Left lung (tissue), 4 donors: ENCODE measurements at regions not wholly inside any gene's neighbourhood (a gene's known extent, or its start where the extent isn't known, plus 50 kb on each side); places are given as distances from the start of the nearest gene placed in this dataset.
"Not testable (repeated sequence)": the region's sequence is repeated elsewhere in the genome, so short reads cannot be mapped to it uniquely, and the experiment has no call there.

Experiments used
- ATAC-seq: fragments of 200-7000 bp; cut with Tn5 transposase; one replicate; pipeline ENCODE4 v1.9.1; 2020; ENCODE audit warnings: moderate library complexity
- DNase-seq, 4 donors: peaks; one replicate each; pipeline ENCODE4 v3.0.0-alpha.2; 2013 to 2020
- H3K27ac ChIP-seq, 2 donors: fragments of 200-600 bp; sonication (generic) in 1 of 2; one replicate each; pipeline versions ENCODE4 v1.5.0 to v1.8.0; 2020 to 2021
- H3K27me3 ChIP-seq, 2 donors: fragments of 200-600 bp; sonication (generic) in 1 of 2; one replicate each; pipeline versions ENCODE4 v1.5.0 to v1.8.0; 2020 to 2021
- H3K36me3 ChIP-seq, 2 donors: fragments of 200-600 bp; sonication (generic) in 1 of 2; one replicate each; pipeline versions ENCODE4 v1.5.0 to v1.8.0; 2020 to 2021
- H3K4me1 ChIP-seq, 2 donors: fragments of 200-600 bp; one replicate each; pipeline ENCODE4 v1.8.0; 2021
- H3K4me3 ChIP-seq, 2 donors: fragments of 200-600 bp; sonication (generic) in 1 of 2; one replicate each; pipeline versions ENCODE4 v1.5.0 to v1.8.0; 2020 to 2021; ENCODE audit warnings: mild to moderate bottlenecking in 1 of 2
- H3K9me3 ChIP-seq, 2 donors: fragments of 200-600 bp; sonication (generic) in 1 of 2; one replicate each; pipeline versions ENCODE4 v1.5.0 to v1.8.0; 2020 to 2021
- CTCF ChIP-seq, 2 donors: fragments of 200-600 bp; sonication (generic) in 1 of 2; IDR thresholded peaks; one replicate each; pipeline versions ENCODE4 v1.5.0 to v1.8.0; 2021; ENCODE audit warnings: antibody characterized with exemption in 2 of 2
- intact Hi-C, 2 donors: fragments of 100-400 bp; cut with DNase I; formaldehyde crosslinking; loops; one replicate each; pipeline versions ENCODE4 v1.11.2 to v1.14.2; 2022
- donor health status: DM: no; HTN: yes; CAD: no.
- donor health status: DM: no; HTN: no; CAD: no.

GRCh38 chr4:103499094-103499493 is 220.7 kb downstream of the TACR3 start:
- no peaks in the 10 kb centered on the region for H3K27me3 ChIP-seq
- no peak overlapping the region for H3K4me3 ChIP-seq
- ATAC-seq, result no peak
- H3K9me3 ChIP-seq, result no peaks in the 10 kb centered on the region
- intact Hi-C loops, result no loop called here
- no peaks in the 10 kb centered on the region for H3K36me3 ChIP-seq
- H3K4me1 ChIP-seq, result no peaks in the 10 kb centered on the region
- H3K27ac ChIP-seq, result no peak overlapping the region
- TF ChIP-seq CTCF (IDR thresholded peaks at IDR 0.05), result no peak
- DNase-seq, result no peak

GRCh38 chr4:103498161-103499070 is 221.4 kb downstream of the TACR3 start:
- H3K27me3 ChIP-seq, result no peaks in the 10 kb centered on the region
- H3K27ac ChIP-seq, result no peak overlapping the region
- no peak for TF ChIP-seq CTCF (IDR thresholded peaks at IDR 0.05)
- no peak for ATAC-seq
- H3K9me3 ChIP-seq, result no peaks in the 10 kb centered on the region
- H3K4me1 ChIP-seq, result no peaks in the 10 kb centered on the region
- H3K4me3 ChIP-seq, result no peak overlapping the region
- DNase-seq, result no peak
- H3K36me3 ChIP-seq, result no peaks in the 10 kb centered on the region
- intact Hi-C loops, result no loop called here

DNA sequence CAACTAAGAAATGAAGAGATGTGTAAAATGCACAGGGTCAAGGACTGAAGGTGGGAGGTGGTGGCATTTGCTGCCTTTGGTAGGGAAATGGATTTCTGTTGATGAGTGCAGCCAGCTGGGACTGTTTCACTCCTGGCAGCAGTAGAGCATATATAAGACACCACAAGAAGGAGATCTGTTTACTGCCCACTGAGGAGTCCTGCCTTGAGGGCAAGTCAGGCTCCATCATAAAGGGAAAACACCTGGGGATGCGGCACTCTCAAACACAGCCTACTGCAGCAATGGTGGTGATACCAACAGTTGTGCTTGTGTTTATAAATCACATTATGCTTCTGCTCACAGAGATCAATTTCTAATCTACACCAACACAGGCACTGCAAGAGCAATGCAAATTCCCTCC is 222.1 kb downstream of the TACR3 start:
- Histone ChIP-seq H3K9me3 (peaks cover 0 to under 1% of the 10 kb centered on the region in 2 donors), H3K27ac (no peak overlapping the region), H3K4me3 (no peak overlapping the region), H3K36me3 (no peaks in the 10 kb centered on the region), H3K27me3 (no peaks in the 10 kb centered on the region), H3K4me1 (no peaks in the 10 kb centered on the region)
- TF ChIP-seq CTCF (IDR thresholded peaks at IDR 0.05), result no peak
- intact Hi-C loops, result no loop called here
- DNase-seq (no peak), ATAC-seq (no peak)

GRCh38 chr4:103496800-103497199 is 223.0 kb downstream of the TACR3 start:
- DNase-seq, result no peak
- Histone ChIP-seq H3K27ac (no peak overlapping the region), H3K27me3 (no peaks in the 10 kb centered on the region), H3K9me3 (peaks cover 0 to 2% of the 10 kb centered on the region in 2 donors), H3K36me3 (no peaks in the 10 kb centered on the region), H3K4me1 (no peaks in the 10 kb centered on the region), H3K4me3 (no peak overlapping the region)
- intact Hi-C loops, result no loop called here
- no peak for TF ChIP-seq CTCF (IDR thresholded peaks at IDR 0.05)
- ATAC-seq, result no peak

GRCh38 chr4:103493450-103494159 is 226.2 kb downstream of the TACR3 start:
- intact Hi-C loops, result no loop called here
- Histone ChIP-seq H3K4me1 (no peaks in the 10 kb centered on the region), H3K9me3 (peaks cover 0 to 2% of the 10 kb centered on the region in 2 donors), H3K27me3 (no peaks in the 10 kb centered on the region), H3K4me3 (no peak overlapping the region), H3K36me3 (no peaks in the 10 kb centered on the region), H3K27ac (no peak overlapping the region)
- DNase-seq, result no peak
- ATAC-seq, result no peak
- no peak for TF ChIP-seq CTCF (IDR thresholded peaks at IDR 0.05)

DNA sequence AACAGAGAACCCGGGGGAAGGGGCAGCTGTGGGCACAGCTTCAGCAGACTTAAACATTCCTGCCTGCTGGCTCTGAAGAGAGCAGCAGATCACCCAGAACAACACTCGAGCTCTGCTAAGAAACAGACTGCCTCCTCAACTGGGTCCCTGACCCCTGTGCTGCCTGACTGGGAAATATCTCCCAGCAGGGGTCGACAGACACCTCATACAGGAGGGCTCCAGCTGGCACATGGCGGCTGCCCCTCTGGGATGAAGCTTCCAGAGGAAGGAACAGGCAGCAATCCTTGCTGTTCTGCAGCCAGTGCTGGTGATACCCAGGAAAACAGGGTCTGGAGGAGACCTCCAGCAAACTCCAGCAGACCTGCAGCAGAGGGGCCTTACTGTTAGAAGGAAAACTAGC is 234.5 kb downstream of the TACR3 start:
- H3K4me3 ChIP-seq, H3K4me1 ChIP-seq, DNase-seq, ATAC-seq, H3K27me3 ChIP-seq, H3K9me3 ChIP-seq, H3K36me3 ChIP-seq, H3K27ac ChIP-seq, intact Hi-C loops: not testable (repeated sequence)
